HPDE6-E6E7 (cell line): ENCODE measurements at regions not wholly inside any gene's neighbourhood (a gene's known extent, or its start where the extent isn't known, plus 50 kb on each side); places are given as distances from the start of the nearest gene placed in this dataset.
"Not testable (repeated sequence)": the region's sequence is repeated elsewhere in the genome, so short reads cannot be mapped to it uniquely, and the experiment has no call there.

Experiments
- DNase-seq: peaks from one replicate; pipeline ENCODE4 v3.0.0; 2011; ENCODE audit warnings: missing footprints; ENCODE audit errors: extremely low spot score

GRCh38 chr16:60392380-60392779 is 1643.9 kb downstream of the CDH8 start:
- DNase-seq: no peak

- DNase-seq: no peak
These were observed 1637.5 kb upstream of the GOT2 start for GRCh38 chr16:60371591-60371990.

GRCh38 chr16:60367739-60368138 is 1633.6 kb upstream of the GOT2 start:
- no peak for DNase-seq

- no peak for DNase-seq
These were observed 1629.5 kb upstream of the GOT2 start for GRCh38 chr16:60363566-60363965.

GRCh38 chr16:60359866-60360265 is 1625.8 kb upstream of the GOT2 start:
- DNase-seq: not testable (repeated sequence)

GRCh38 chr16:60359412-60359811 is 1625.3 kb upstream of the GOT2 start:
- not testable (repeated sequence) for DNase-seq

GRCh38 chr16:60357876-60358522 is 1623.9 kb upstream of the GOT2 start:
- DNase-seq: not testable (repeated sequence)

GRCh38 chr16:60346256-60346655 is 1612.1 kb upstream of the GOT2 start:
- DNase-seq: no peak

GRCh38 chr16:60337671-60338070 is 1603.6 kb upstream of the GOT2 start:
- no peak for DNase-seq

GRCh38 chr16:60331168-60331567 is 1597.1 kb upstream of the GOT2 start:
- no peak for DNase-seq

GRCh38 chr16:60329108-60329507 is 1595.0 kb upstream of the GOT2 start:
- no peak for DNase-seq

- no peak for DNase-seq
These were observed 1594.0 kb upstream of the GOT2 start for GRCh38 chr16:60328152-60328551.

- no peak for DNase-seq
These were observed 1584.4 kb upstream of the GOT2 start for GRCh38 chr16:60318486-60318885.

- no peak for DNase-seq
These were observed 1576.8 kb upstream of the GOT2 start for GRCh38 chr16:60310846-60311445.

- DNase-seq: no peak
These were observed 1570.6 kb upstream of the GOT2 start for GRCh38 chr16:60304720-60305119.

GRCh38 chr16:60304066-60304465 is 1570.0 kb upstream of the GOT2 start:
- no peak for DNase-seq

- no peak for DNase-seq
These were observed 1568.6 kb upstream of the GOT2 start for GRCh38 chr16:60302676-60303075.

GRCh38 chr16:60302261-60302660 is 1568.1 kb upstream of the GOT2 start:
- DNase-seq: no peak

GRCh38 chr16:60299241-60299776 is 1565.2 kb upstream of the GOT2 start:
- DNase-seq: no peak

GRCh38 chr16:60295451-60295850 is 1561.3 kb upstream of the GOT2 start:
- DNase-seq: peak; percentile 26

GRCh38 chr16:60285794-60286193 is 1551.7 kb upstream of the GOT2 start:
- DNase-seq: no peak

GRCh38 chr16:60279061-60279665 is 1545.0 kb upstream of the GOT2 start:
- no peak for DNase-seq

GRCh38 chr16:60274431-60275019 is 1540.4 kb upstream of the GOT2 start:
- no peak for DNase-seq
